ENCODE measurements at regions not wholly inside any gene's neighbourhood (a gene's known extent, or its start where the extent isn't known, plus 50 kb on each side); places are given as distances from the start of the nearest gene placed in this dataset.

DNA sequence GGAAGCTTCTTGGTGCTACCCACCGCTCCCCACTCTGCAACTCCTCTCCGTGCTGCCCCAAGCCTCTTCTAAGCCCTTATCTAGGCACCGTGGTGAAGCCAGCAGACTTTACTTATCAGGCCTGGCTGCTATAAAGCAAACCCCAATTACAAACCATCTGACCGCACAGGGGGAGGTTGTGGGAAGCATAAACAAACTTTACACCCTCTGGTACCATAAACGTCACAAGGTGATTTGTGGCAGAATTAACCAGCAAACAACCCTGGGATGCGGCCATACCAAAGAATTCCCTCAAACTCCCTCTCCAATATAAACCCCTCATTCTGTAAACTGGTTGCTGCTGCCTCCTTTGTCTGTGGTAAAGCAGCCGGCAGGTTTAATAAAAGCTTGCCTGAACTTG is 55.2 kb downstream of the MAGEC2 start:
- Histone ChIP-seq H3K36me3 (ENCODE audit: control insufficient read depth in 2 of 2, insufficient read depth in 1 of 2, low read length in 2 of 2) (no peaks in the 10 kb centered on the region), H3K4me1 (ENCODE audit: control insufficient read depth, insufficient read depth, low read length) (no peaks in the 10 kb centered on the region), H3K27ac (ENCODE audit: extremely low read depth, low read depth, low read length) (no peak overlapping the region), H3K4me3 (ENCODE audit: low read depth, low read length) (no peak overlapping the region), H3K9me3 (ENCODE audit: control insufficient read depth, insufficient read depth, low read depth, low read length) (no peaks in the 10 kb centered on the region)
- TF ChIP-seq ZFHX2 (tag by site-specific recombination; conservative IDR thresholded peaks at IDR 0.05) (0 out of 2 replicates have a peak, but pooled peaks have one; percentile 9), ZNF112 (tag by site-specific recombination; IDR thresholded peaks at IDR 0.05) (no peak), ZBTB8A (tag by site-specific recombination; IDR thresholded peaks at IDR 0.05) (peak; percentile 32; the same call in 1 of the 2 replicates), EGR2 (tag by site-specific recombination; IDR thresholded peaks at IDR 0.05; ENCODE audit: low read depth) (peak; percentile 55; the same call in 1 of the 2 replicates)
- TF ChIP-seq, protein P1, sequence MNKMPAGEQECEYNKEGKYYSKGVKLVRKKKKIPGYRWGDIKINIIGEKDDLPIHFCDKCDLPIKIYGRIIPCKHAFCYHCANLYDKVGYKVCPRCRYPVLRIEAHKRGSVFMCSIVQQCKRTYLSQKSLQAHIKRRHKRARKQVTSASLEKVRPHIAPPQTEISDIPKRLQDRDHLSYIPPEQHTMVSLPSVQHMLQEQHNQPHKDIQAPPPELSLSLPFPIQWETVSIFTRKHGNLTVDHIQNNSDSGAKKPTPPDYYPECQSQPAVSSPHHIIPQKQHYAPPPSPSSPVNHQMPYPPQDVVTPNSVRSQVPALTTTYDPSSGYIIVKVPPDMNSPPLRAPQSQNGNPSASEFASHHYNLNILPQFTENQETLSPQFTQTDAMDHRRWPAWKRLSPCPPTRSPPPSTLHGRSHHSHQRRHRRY (tag by site-specific recombination; IDR thresholded peaks at IDR 0.05), result no peak
- TF ChIP-seq, protein P2, sequence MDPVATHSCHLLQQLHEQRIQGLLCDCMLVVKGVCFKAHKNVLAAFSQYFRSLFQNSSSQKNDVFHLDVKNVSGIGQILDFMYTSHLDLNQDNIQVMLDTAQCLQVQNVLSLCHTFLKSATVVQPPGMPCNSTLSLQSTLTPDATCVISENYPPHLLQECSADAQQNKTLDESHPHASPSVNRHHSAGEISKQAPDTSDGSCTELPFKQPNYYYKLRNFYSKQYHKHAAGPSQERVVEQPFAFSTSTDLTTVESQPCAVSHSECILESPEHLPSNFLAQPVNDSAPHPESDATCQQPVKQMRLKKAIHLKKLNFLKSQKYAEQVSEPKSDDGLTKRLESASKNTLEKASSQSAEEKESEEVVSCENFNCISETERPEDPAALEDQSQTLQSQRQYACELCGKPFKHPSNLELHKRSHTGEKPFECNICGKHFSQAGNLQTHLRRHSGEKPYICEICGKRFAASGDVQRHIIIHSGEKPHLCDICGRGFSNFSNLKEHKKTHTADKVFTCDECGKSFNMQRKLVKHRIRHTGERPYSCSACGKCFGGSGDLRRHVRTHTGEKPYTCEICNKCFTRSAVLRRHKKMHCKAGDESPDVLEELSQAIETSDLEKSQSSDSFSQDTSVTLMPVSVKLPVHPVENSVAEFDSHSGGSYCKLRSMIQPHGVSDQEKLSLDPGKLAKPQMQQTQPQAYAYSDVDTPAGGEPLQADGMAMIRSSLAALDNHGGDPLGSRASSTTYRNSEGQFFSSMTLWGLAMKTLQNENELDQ (tag by site-specific recombination; IDR thresholded peaks at IDR 0.05; ENCODE audit: low read depth), result no peak
- TF ChIP-seq, protein P3, sequence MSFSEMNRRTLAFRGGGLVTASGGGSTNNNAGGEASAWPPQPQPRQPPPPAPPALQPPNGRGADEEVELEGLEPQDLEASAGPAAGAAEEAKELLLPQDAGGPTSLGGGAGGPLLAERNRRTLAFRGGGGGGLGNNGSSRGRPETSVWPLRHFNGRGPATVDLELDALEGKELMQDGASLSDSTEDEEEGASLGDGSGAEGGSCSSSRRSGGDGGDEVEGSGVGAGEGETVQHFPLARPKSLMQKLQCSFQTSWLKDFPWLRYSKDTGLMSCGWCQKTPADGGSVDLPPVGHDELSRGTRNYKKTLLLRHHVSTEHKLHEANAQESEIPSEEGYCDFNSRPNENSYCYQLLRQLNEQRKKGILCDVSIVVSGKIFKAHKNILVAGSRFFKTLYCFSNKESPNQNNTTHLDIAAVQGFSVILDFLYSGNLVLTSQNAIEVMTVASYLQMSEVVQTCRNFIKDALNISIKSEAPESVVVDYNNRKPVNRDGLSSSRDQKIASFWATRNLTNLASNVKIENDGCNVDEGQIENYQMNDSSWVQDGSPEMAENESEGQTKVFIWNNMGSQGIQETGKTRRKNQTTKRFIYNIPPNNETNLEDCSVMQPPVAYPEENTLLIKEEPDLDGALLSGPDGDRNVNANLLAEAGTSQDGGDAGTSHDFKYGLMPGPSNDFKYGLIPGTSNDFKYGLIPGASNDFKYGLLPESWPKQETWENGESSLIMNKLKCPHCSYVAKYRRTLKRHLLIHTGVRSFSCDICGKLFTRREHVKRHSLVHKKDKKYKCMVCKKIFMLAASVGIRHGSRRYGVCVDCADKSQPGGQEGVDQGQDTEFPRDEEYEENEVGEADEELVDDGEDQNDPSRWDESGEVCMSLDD (tag by site-specific recombination; IDR thresholded peaks at IDR 0.05), result no peak
- POLR2A ChIA-PET, result no interaction called here
- CTCF ChIA-PET, result no interaction called here

DNA sequence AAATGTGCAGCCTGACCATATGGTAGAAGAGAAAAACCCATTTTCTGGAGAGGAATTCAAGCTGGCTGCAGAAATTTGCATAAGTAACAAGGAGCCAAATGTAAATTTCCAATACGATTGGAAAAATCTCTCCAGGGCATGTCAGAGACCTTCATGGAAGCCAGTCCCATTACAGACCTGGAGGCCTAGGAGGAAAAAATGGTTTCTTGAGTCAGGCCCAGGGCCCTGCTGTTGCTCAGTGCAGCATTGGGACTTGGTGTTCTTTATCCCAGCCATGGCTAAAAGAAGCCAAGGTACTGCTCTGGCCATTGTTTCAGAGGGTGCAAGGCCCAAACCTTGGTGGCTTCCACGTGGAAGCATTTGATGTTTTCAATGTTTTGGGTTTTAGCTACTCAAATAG is 70.6 kb downstream of the MAGEC2 start:
- TF ChIP-seq ZNF626 (tag by site-specific recombination; IDR thresholded peaks at IDR 0.05), result no peak
- TF ChIP-seq GLIS2 (tag by site-specific recombination; IDR thresholded peaks at IDR 0.05), result no peak
- 0 out of 2 replicates have a peak, but pooled peaks have one; percentile 28 for TF ChIP-seq TRIM28 (IDR thresholded peaks at IDR 0.05; ENCODE audit: borderline replicate concordance, low read length)
- peak; percentile 88 for TF ChIP-seq ZNF585B (tag by site-specific recombination; IDR thresholded peaks at IDR 0.05)
- TF ChIP-seq ZNF341 (tag by site-specific recombination; IDR thresholded peaks at IDR 0.05; ENCODE audit: low read depth), result no peak
- TF ChIP-seq SETDB1 (IDR thresholded peaks at IDR 0.05; ENCODE audit: insufficient read length, low read length), result peak; percentile 74
- no peak for TF ChIP-seq ZNF600 (tag by site-specific recombination; IDR thresholded peaks at IDR 0.05)
- H3K36me3 ChIP-seq (ENCODE audit: control insufficient read depth in 2 of 2, insufficient read depth in 1 of 2, low read length in 2 of 2), result no peaks in the 10 kb centered on the region
- H3K27ac ChIP-seq (ENCODE audit: extremely low read depth, low read depth, low read length), result no peak overlapping the region
- H3K4me1 ChIP-seq (ENCODE audit: control insufficient read depth, insufficient read depth, low read length), result no peaks in the 10 kb centered on the region
- H3K4me3 ChIP-seq (ENCODE audit: low read depth, low read length), result no peak overlapping the region
- ChIA-PET CTCF (no interaction called here), POLR2A (no interaction called here)
- peaks cover 3% of the 10 kb centered on the region for H3K9me3 ChIP-seq (ENCODE audit: control insufficient read depth, insufficient read depth, low read depth, low read length)

DNA sequence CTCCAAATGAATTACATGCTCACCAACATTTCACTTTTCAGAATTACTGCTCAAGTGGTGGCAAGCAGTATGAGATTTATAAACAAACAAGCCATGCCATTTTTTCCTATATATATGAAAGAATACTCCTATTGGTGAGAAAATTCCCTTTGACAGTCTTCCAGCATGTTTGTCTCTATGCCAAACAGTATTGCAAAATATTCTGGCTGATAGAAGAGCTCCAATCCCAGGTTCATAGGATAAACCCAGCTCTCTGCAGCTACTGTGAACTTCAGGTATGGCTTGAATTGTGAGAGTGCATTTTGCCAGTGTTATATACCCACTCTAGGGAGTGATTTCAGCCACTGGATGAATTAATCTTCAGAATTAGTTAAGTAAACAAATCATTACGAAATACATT is 108.8 kb downstream of the MAGEC2 start:
- POLR2A ChIA-PET, result no interaction called here
- Histone ChIP-seq H3K4me1 (ENCODE audit: control insufficient read depth, insufficient read depth, low read length) (no peaks in the 10 kb centered on the region), H3K36me3 (ENCODE audit: control insufficient read depth in 2 of 2, insufficient read depth in 1 of 2, low read length in 2 of 2) (no peaks in the 10 kb centered on the region), H3K27ac (ENCODE audit: extremely low read depth, low read depth, low read length) (no peak overlapping the region), H3K9me3 (ENCODE audit: control insufficient read depth, insufficient read depth, low read depth, low read length) (no peaks in the 10 kb centered on the region; the same call in 1 of the 2 replicates), H3K4me3 (ENCODE audit: low read depth, low read length) (no peak overlapping the region)
- CTCF ChIA-PET, result no interaction called here
- TF ChIP-seq ZNF121 (tag by site-specific recombination; IDR thresholded peaks at IDR 0.05), result no peak
- TF ChIP-seq OSR2 (tag by site-specific recombination; IDR thresholded peaks at IDR 0.05), result no peak
- no peak for TF ChIP-seq ZNF2 (tag by site-specific recombination; IDR thresholded peaks at IDR 0.05)
- TF ChIP-seq ZNF366 (tag by site-specific recombination; conservative IDR thresholded peaks at IDR 0.05), result no peak
- no peak for TF ChIP-seq ZNF664 (tag by site-specific recombination; IDR thresholded peaks at IDR 0.05)
- TF ChIP-seq ZXDB (tag by site-specific recombination; IDR thresholded peaks at IDR 0.05), result no peak

Measured in HEK293 (cell line).